ENCODE measurements at regions not wholly inside any gene's neighbourhood (a gene's known extent, or its start where the extent isn't known, plus 50 kb on each side); places are given as distances from the start of the nearest gene placed in this dataset.
A peak's percentile ranks its signal among the peaks of the same experiment; 100 is the strongest.

GRCh38 chr19:31908080-31908479 is 437.3 kb upstream of the ZNF507 start:
- ChIA-PET CTCF (no interaction called here), POLR2A (no interaction called here)
- no peak overlapping the region for H3K27ac ChIP-seq
- no peak overlapping the region for H3K4me2 ChIP-seq
- H3K4me1 ChIP-seq: no peaks in the 10 kb centered on the region
- 15% methylated on average over 3 of the region's 3 CpGs for WGBS (ENCODE audit: missing lambda C conversion rate)
- FAIRE-seq (peak; percentile 67), ATAC-seq (no peak), DNase-seq (ENCODE audit: low read depth in 1 of 2, low spot score in 1 of 2) (no peak)
- no peak overlapping the region for H3K4me3 ChIP-seq
- H3K9me3 ChIP-seq: peaks cover 13% of the 10 kb centered on the region; the same call in 2 of the 3 replicates
- TF ChIP-seq RFX5 (IDR thresholded peaks at IDR 0.05): no peak
- no peak for TF ChIP-seq BHLHE40 (IDR thresholded peaks at IDR 0.05; ENCODE audit: low read depth, low read length)
- TF ChIP-seq JUNB (IDR thresholded peaks at IDR 0.05): no peak
- no peak for TF ChIP-seq SREBF2 (IDR thresholded peaks at IDR 0.05)
- no peak for TF ChIP-seq FOSB (CRISPR knock-in tag; IDR thresholded peaks at IDR 0.05)
- TF ChIP-seq CHD2 (IDR thresholded peaks at IDR 0.05; ENCODE audit: low read length, partially characterized antibody): no peak
- TF ChIP-seq EP300 (IDR thresholded peaks at IDR 0.05): no peak
- TF ChIP-seq CEBPB (IDR thresholded peaks at IDR 0.05): no peak
- no peak for TF ChIP-seq MAZ (IDR thresholded peaks at IDR 0.05; ENCODE audit: borderline replicate concordance, low read depth, low read length)
- no peak for TF ChIP-seq HOXB5 (CRISPR knock-in tag; IDR thresholded peaks at IDR 0.05)
- no peak for TF ChIP-seq REST (IDR thresholded peaks at IDR 0.05)
- TF ChIP-seq PBX3 (IDR thresholded peaks at IDR 0.05): no peak
- no peak for TF ChIP-seq POLR2A (IDR thresholded peaks at IDR 0.05; ENCODE audit: low read length)
- no peak for TF ChIP-seq HES2 (IDR thresholded peaks at IDR 0.05)

- TF ChIP-seq ATOH8 (CRISPR knock-in tag; IDR thresholded peaks at IDR 0.05; ENCODE audit: low read depth): no peak
- TF ChIP-seq MYC (IDR thresholded peaks at IDR 0.05; ENCODE audit: borderline replicate concordance, low read length): no peak
- TF ChIP-seq HOXA7 (CRISPR knock-in tag; IDR thresholded peaks at IDR 0.05): no peak
- no peak for TF ChIP-seq PBX3 (IDR thresholded peaks at IDR 0.05)
- no peak for TF ChIP-seq RAD21 (conservative IDR thresholded peaks at IDR 0.05 in 1 of 2, IDR thresholded peaks at IDR 0.05 in 1 of 2)
- no peak for TF ChIP-seq BCL3 (IDR thresholded peaks at IDR 0.05)
- no peak for TF ChIP-seq JUNB (IDR thresholded peaks at IDR 0.05)
- TF ChIP-seq CHD4 (IDR thresholded peaks at IDR 0.05; ENCODE audit: borderline replicate concordance): no peak
- no peak for TF ChIP-seq TFCP2L1 (CRISPR knock-in tag; IDR thresholded peaks at IDR 0.05)
- TF ChIP-seq RARB (CRISPR knock-in tag; IDR thresholded peaks at IDR 0.05): no peak
- no peak for TF ChIP-seq KDM5A (IDR thresholded peaks at IDR 0.05)
- no peak for TF ChIP-seq HES2 (IDR thresholded peaks at IDR 0.05)
- no peak for TF ChIP-seq POLR2AphosphoS2 (conservative IDR thresholded peaks at IDR 0.05; ENCODE audit: low read length)
- TF ChIP-seq EHMT2 (IDR thresholded peaks at IDR 0.05; ENCODE audit: low read depth): no peak
- no peak for TF ChIP-seq HOXB5 (CRISPR knock-in tag; IDR thresholded peaks at IDR 0.05)
- TF ChIP-seq EP300 (IDR thresholded peaks at IDR 0.05): no peak
- CTCF ChIA-PET: interaction anchor here (1.0 kb wide), 1 partner anchor 9 kb away, joined by 4 read pairs; no protein-coding TSS in a partner anchor
- H3K27ac ChIP-seq: no peak overlapping the region
- peaks cover 12% of the 10 kb centered on the region; the same call in 1 of the 3 replicates for H3K9me3 ChIP-seq
- POLR2A ChIA-PET: no interaction called here
- FAIRE-seq (no peak), DNase-seq (ENCODE audit: low read depth in 1 of 2, low spot score in 1 of 2) (no peak), ATAC-seq (peak in 1 of 2 experiments; percentile 44; a peak in 1 of 6 replicates)
- H3K4me3 ChIP-seq: no peak overlapping the region
- H3K4me2 ChIP-seq: no peak overlapping the region
- H3K4me1 ChIP-seq: no peaks in the 10 kb centered on the region
- 2% methylated on average over 10 of the region's 10 CpGs for WGBS (ENCODE audit: missing lambda C conversion rate)
Observed at GRCh38 chr19:31908496-31909225, 436.7 kb upstream of the ZNF507 start.

Measured in A549 (cell line).